ENCODE measurements at regions not wholly inside any gene's neighbourhood (a gene's known extent, or its start where the extent isn't known, plus 50 kb on each side); places are given as distances from the start of the nearest gene placed in this dataset.
A peak's percentile ranks its signal among the peaks of the same experiment; 100 is the strongest.

- H3K4me3 ChIP-seq: no peak overlapping the region
- TF ChIP-seq CTCF (IDR thresholded peaks at IDR 0.05): no peak
- intact Hi-C loops (cut with DNase I; ENCODE audit: low total_unique reads): no loop called here
- no peaks in the 10 kb centered on the region for H3K27me3 ChIP-seq
- DNase-seq: no peak
- H3K27ac ChIP-seq: no peak overlapping the region
- H3K4me1 ChIP-seq: no peaks in the 10 kb centered on the region
- H3K36me3 ChIP-seq: no peaks in the 10 kb centered on the region
- no peaks in the 10 kb centered on the region for H3K9me3 ChIP-seq
Measured at GRCh38 chr7:108771853-108772252, 202.2 kb downstream of the DNAJB9 start.

GRCh38 chr7:108777966-108778365, 208.3 kb downstream of the DNAJB9 start:
- intact Hi-C loops (cut with DNase I; ENCODE audit: low total_unique reads): no loop called here
- DNase-seq: no peak
- Histone ChIP-seq H3K9me3 (no peaks in the 10 kb centered on the region), H3K27ac (no peak overlapping the region), H3K4me1 (no peaks in the 10 kb centered on the region), H3K27me3 (no peaks in the 10 kb centered on the region), H3K4me3 (no peak overlapping the region), H3K36me3 (no peaks in the 10 kb centered on the region)
- TF ChIP-seq CTCF (IDR thresholded peaks at IDR 0.05): no peak

GRCh38 chr7:108789451-108789850, 219.8 kb downstream of the DNAJB9 start:
- Histone ChIP-seq H3K4me1 (no peaks in the 10 kb centered on the region), H3K4me3 (no peak overlapping the region), H3K27ac (no peak overlapping the region), H3K27me3 (no peaks in the 10 kb centered on the region), H3K9me3 (peaks cover 0 to 4% (median 0%) of the 10 kb centered on the region in 3 donors), H3K36me3 (no peaks in the 10 kb centered on the region)
- no peak for TF ChIP-seq CTCF (IDR thresholded peaks at IDR 0.05)
- intact Hi-C loops (cut with DNase I; ENCODE audit: low total_unique reads): no loop called here
- DNase-seq: no peak

- TF ChIP-seq CTCF (IDR thresholded peaks at IDR 0.05): no peak
- Histone ChIP-seq H3K4me1 (no peaks in the 10 kb centered on the region), H3K27ac (no peak overlapping the region), H3K27me3 (no peaks in the 10 kb centered on the region), H3K9me3 (peaks cover 0 to 4% (median 0%) of the 10 kb centered on the region in 3 donors), H3K4me3 (no peak overlapping the region), H3K36me3 (no peaks in the 10 kb centered on the region)
- intact Hi-C loops (cut with DNase I; ENCODE audit: low total_unique reads): no loop called here
- no peak for DNase-seq
Measured at GRCh38 chr7:108794466-108794865, 224.8 kb downstream of the DNAJB9 start.

GRCh38 chr7:108802650-108803049, 233.0 kb downstream of the DNAJB9 start:
- Histone ChIP-seq H3K27me3 (no peaks in the 10 kb centered on the region), H3K9me3 (no peaks in the 10 kb centered on the region), H3K27ac (no peak overlapping the region), H3K4me1 (no peaks in the 10 kb centered on the region), H3K4me3 (no peak overlapping the region), H3K36me3 (no peaks in the 10 kb centered on the region)
- no peak for DNase-seq
- no peak for TF ChIP-seq CTCF (IDR thresholded peaks at IDR 0.05)
- intact Hi-C loops (cut with DNase I; ENCODE audit: low total_unique reads): no loop called here

- TF ChIP-seq CTCF (IDR thresholded peaks at IDR 0.05): peak in 1 of 2 experiments; percentile 7
- no peak for DNase-seq
- Histone ChIP-seq H3K36me3 (no peaks in the 10 kb centered on the region), H3K4me1 (no peaks in the 10 kb centered on the region), H3K27me3 (no peaks in the 10 kb centered on the region), H3K4me3 (no peak overlapping the region), H3K9me3 (no peaks in the 10 kb centered on the region), H3K27ac (no peak overlapping the region)
- intact Hi-C loops (cut with DNase I; ENCODE audit: low total_unique reads): no loop called here
Measured at GRCh38 chr7:108805808-108806397, 236.2 kb downstream of the DNAJB9 start.

All from tibial artery (tissue), 4 donors.